ENCODE measurements at regions not wholly inside any gene's neighbourhood (a gene's known extent, or its start where the extent isn't known, plus 50 kb on each side); places are given as distances from the start of the nearest gene placed in this dataset.

GRCh38 chrX:67939270-67939669 lies 395.4 kb downstream of the AR start:
- Histone ChIP-seq H3K18ac (ENCODE audit: insufficient read length, low read depth, low read length) (no peak overlapping the region), H3K4ac (ENCODE audit: low read depth, low read length) (no peak overlapping the region), H4K91ac (ENCODE audit: insufficient read length, low read depth, low read length) (no peak overlapping the region), H2AFZ (ENCODE audit: low read length) (no peak overlapping the region), H3K79me2 (ENCODE audit: insufficient read depth, low read length) (no peaks in the 10 kb centered on the region), H2BK120ac (ENCODE audit: low read depth, low read length, poor library complexity, severe bottlenecking) (no peak overlapping the region), H2BK5ac (ENCODE audit: insufficient read length, low read length) (no peak overlapping the region), H2BK20ac (ENCODE audit: low read depth, low read length, poor library complexity, severe bottlenecking) (no peak overlapping the region), H3K4me2 (ENCODE audit: insufficient read depth, insufficient read length, low read length) (no peak overlapping the region), H3K79me1 (ENCODE audit: insufficient read depth, low read depth, low read length, poor library complexity, severe bottlenecking) (no peaks in the 10 kb centered on the region), H3K4me1 (ENCODE audit: insufficient read depth, low read length) (no peaks in the 10 kb centered on the region), H3K23ac (ENCODE audit: insufficient read length, low read depth, low read length) (no peak overlapping the region), H2AK5ac (ENCODE audit: insufficient read length, low read length) (no peak overlapping the region), H3K27me3 (ENCODE audit: insufficient read depth, low read length) (no peaks in the 10 kb centered on the region), H2BK12ac (ENCODE audit: insufficient read length, low read depth, low read length) (no peak overlapping the region), H4K5ac (ENCODE audit: insufficient read length, low read depth, low read length) (no peak overlapping the region), H4K8ac (replicated peaks; ENCODE audit: insufficient read length, low read depth, low read length) (no peak overlapping the region), H3K56ac (ENCODE audit: insufficient read length, low read depth, low read length) (no peak overlapping the region), H4K20me1 (ENCODE audit: control insufficient read depth, insufficient read depth, insufficient read length) (no peaks in the 10 kb centered on the region), H3K14ac (ENCODE audit: insufficient read depth, low read length) (no peak overlapping the region), H3K9me3 (ENCODE audit: control insufficient read depth, low read depth, low read length) (peaks cover 5% of the 10 kb centered on the region), H3K23me2 (ENCODE audit: insufficient read length, low read depth, low read length, poor library complexity, severe bottlenecking) (no peaks in the 10 kb centered on the region), H3K9ac (ENCODE audit: extremely low read depth, insufficient read length, low read length) (no peak overlapping the region), H3K27ac (ENCODE audit: insufficient read length, low read depth, low read length) (no peak overlapping the region), H2BK15ac (ENCODE audit: low read depth, low read length) (no peak overlapping the region), H3T11ph (ENCODE audit: low read length) (no peak overlapping the region)
- Mint-ChIP-seq H3K9me3 (peaks cover 60 to 68% of the 10 kb centered on the region in 2 experiments), H3K4me3 (no peak overlapping the region), H3K27ac (no peak overlapping the region), H3K4me1 (no peaks in the 10 kb centered on the region), H3K36me3 (ENCODE audit: insufficient read depth in 1 of 3, low read depth in 3 of 3) (no peaks in the 10 kb centered on the region; a peak in 1 of 7 replicates), H3K27me3 (ENCODE audit: low read depth) (no peaks in the 10 kb centered on the region)
- no peak for DNase-seq
- TF ChIP-seq CTCF (conservative IDR thresholded peaks at IDR 0.05): no peak

Data from H9 (cell line).